GM19238 (cell line): ENCODE measurements at regions not wholly inside any gene's neighbourhood (a gene's known extent, or its start where the extent isn't known, plus 50 kb on each side); places are given as distances from the start of the nearest gene placed in this dataset.
"Not testable (repeated sequence)": the region's sequence is repeated elsewhere in the genome, so short reads cannot be mapped to it uniquely, and the experiment has no call there.

Source experiments
- DNase-seq: peaks from one replicate; pipeline ENCODE4 v3.0.0; 2011; ENCODE audit warnings: low spot score; ENCODE audit not compliant: insufficient read length

GRCh38 chr2:125353542-125353941, 1302.4 kb upstream of the GYPC start:
- DNase-seq: not testable (repeated sequence)

- no peak for DNase-seq
Measured at GRCh38 chr2:125364192-125364983, 1291.6 kb upstream of the GYPC start.

DNA sequence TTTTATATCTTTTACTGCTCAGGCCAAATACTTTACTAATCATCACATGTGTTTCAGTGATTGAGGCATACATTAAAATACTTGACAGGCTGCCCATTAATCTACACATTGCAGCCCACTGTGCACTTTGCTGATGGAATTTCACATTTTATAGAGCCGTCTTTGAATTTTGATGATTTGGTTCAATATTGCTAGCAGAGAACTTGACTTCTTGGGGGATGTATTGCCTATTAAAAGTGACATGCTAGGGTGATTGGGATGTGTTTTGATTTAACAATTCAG, 1291.0 kb upstream of the GYPC start:
- no peak for DNase-seq

DNA sequence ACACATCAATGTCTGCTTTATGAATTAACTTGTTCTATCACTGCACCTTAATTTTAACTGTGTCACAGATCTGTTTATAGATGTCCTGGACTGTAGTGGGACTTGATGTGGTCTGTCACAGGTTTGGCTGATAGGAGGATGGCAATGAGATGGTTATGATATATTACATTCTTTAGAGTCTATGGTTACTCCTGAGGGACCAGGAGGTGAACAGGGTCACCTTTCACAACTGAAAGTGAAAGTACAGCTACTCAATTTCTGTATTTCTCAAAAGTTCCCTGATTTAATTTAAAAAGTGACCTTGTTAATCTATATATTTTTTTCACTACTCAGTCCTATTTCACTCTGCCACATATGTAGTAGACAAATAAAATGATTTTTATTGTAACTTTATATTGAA, 1284.1 kb upstream of the GYPC start:
- no peak for DNase-seq

GRCh38 chr2:125373293-125373692, 1282.7 kb upstream of the GYPC start:
- DNase-seq: no peak

DNA sequence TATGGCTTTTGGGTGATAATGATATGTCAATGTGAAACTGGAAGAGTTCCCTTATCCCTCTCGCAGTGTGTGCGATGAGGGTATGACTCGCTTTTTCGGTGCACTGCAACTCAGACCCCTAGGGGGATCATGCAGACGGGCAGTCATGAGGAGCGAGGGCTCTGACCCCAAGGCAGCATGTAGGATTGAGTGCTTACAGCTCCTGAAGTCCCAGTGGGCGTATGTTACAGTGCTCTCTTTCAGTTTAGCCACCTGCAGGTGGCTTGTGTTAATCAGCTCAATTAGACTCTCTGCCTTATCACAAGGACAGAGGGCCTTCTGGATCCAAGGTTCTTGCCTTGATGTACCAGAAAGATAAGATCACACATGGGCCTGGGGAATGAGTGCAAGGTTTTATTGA, 1269.9 kb upstream of the GYPC start:
- no peak for DNase-seq

DNA sequence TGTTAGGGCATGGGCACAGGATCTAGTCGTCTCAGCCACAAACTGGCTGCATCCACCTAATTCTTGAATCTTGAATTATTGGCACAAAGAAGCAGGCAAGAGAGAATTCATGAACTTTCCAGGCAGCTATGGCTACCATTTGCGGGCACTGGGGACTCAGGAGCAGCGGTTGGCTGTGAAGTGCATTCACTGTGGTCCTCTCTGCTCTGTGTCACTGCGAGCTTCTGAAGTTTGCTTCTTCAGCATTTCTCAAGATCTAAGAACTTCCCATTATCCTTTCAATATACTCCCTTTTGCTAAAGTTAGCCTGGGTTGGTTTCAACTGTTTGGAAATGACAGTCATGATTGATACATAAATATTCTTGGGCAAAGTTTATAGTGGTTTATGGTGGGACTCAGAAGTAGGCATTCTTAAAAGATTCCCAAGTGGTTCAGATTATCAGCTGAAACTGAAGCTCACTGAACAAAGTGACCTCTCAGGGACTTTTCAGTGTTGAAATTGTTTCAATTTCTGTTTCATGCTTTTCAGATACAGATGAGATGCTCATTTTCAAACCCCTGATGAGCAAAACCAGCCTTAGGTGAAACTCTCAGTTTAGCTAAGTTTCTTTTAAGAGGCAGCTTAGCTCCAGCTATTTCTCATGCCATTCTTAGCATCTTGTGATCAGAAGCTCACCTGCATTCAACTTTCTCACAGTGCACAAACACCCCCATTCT, 1258.3 kb upstream of the GYPC start:
- DNase-seq: peak; percentile 7

GRCh38 chr2:125398738-125399524, 1257.0 kb upstream of the GYPC start:
- DNase-seq: no peak

DNA sequence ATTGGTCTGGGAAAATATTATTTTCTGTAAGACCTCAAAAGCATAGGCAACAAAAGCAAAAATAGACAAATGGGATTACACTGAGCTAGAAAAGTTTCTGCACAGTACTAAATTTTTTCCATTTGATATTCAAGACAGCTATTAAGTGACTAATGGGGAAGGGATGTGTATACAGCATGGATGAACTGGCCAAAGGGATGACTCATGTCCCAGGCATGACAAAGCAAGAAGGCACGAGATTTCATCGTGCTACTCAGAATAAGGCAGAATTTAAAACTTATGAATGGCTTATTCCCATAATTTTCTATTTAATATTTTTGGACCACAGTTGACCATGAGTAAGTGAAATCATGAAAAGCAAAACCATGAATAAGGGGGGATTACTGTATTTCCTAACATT, 1250.1 kb upstream of the GYPC start:
- DNase-seq: no peak

DNA sequence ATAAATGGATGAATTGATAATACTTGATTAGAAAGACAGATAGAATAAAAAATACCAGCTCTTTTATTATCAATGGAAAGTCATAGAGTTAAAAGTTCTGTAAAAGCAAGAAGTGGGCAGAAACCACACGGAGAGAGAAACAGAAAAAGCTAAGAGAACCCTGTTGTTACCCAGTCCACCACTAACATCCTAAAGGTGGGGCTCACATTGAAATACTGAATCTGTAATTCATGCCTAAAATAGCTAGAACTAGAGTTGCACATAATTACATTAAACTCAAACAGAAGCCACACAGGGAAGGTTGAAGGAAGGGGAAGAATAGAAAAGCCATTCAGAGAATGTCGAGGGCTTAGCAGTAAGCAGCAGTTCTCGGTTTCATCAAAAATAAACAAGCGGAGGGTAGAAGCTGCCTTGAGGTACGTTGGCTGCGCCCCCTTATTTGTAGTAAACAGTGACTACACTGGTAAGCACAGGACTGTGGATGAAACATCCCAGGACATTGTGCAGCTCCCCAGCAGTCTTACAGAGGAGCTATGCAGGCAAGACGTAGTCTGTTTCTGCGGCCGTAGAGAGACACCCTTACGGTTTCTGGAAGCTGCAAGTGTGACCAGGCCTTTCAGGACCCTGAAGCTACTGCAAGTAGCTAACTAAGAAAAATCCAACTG, 1247.0 kb upstream of the GYPC start:
- no peak for DNase-seq

DNA sequence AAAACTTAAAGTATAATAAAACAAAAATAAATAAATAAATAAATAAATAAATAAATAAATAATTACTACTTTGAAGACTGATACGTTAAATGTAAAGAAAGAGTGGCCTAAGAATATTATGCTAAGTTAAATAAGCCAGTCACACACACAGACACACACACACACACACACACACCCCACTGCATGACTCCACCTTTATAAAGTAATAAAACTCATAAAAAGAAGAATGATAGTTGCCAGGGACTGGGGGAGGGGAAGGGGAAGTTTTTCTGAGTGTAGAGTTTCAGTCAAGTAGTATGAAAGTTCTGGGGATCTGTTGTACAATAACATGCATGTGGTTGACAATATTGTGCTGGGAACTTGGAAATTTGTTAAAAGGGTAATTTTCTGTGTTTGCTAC, 1237.5 kb upstream of the GYPC start:
- no peak for DNase-seq

- not testable (repeated sequence) for DNase-seq
Measured at GRCh38 chr2:125422198-125422770, 1233.7 kb upstream of the GYPC start.

GRCh38 chr2:125424266-125424785, 1231.6 kb upstream of the GYPC start:
- DNase-seq: no peak

DNA sequence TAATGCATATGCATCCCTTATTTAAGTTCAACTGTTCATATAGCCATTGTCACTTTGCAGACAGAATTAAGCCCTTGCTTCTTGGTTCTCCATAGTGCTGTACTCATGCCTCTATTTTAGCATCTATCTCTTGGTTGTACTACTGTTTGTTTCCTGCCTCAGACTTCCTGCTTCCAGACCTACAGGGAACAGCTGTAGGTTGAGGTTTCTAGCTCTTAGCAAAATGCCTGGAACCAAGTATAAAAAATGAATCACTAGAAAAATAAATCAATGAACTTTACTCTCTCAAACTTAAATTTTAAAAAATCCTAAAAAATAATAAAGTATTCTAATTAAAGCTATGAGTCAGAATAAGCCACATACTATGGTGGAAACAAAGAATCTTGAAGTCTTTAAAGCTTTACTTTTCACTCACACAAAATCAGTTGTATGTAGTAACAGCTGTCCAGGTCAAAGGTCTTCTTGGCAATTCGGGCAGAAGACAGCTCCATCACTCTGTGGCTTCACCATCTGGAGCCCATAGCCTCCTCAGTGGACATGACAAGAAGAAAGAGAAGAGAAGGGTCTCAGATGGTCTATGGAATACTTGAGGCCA, 1228.1 kb upstream of the GYPC start:
- no peak for DNase-seq

GRCh38 chr2:125444106-125444505, 1211.9 kb upstream of the GYPC start:
- DNase-seq: no peak

DNA sequence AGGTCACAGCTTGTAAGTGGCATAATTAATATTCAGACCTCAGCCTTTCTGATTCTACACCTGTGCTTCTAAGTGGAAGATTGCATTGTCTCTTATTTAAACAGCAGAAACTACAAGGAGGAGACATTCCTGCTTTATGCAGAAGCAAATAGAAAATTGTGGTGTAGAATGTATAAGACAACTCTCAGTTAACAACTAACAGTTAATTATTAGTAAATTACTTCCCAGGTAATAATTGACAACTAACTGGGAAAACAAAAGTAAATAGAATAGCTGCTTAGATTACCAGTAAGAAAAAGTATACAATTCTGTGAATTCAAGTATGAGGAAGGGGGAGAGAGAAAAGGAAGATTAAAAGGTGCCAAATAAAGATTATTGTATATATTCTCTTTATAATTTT, 1210.5 kb upstream of the GYPC start:
- no peak for DNase-seq

GRCh38 chr2:125450092-125450491, 1205.9 kb upstream of the GYPC start:
- no peak for DNase-seq

GRCh38 chr2:125455110-125455509, 1200.8 kb upstream of the GYPC start:
- no peak for DNase-seq

DNA sequence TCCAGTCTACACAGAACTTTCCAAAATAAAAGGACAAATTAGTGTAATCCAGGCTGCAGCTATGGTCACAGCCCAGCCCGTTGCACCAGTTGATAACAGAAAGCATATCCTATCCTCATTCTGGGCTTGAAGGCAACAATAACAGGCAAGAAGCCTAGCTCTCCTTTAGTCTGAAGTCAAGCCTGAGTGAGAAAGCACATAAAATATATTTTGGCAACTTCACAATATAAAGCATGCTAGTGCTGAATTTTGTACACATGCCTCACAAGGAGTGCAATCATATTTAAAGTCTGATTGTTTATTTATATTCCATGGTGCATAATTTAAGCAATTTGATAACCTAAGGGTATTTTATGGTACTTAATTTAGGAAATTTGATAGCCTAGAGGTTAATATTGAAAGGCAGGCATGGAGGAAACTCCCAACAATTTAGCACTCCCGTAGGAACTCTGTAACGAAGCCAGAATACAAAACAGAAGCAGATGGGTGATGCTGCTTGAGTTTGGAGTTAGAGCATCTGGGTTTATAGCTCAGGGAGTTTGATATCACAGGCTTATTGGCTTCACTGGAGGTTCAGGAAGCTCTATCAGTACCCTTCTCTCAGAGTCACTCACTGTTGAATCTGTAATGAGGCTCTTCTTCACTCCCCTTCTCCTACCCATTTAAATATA, 1199.1 kb upstream of the GYPC start:
- no peak for DNase-seq

DNA sequence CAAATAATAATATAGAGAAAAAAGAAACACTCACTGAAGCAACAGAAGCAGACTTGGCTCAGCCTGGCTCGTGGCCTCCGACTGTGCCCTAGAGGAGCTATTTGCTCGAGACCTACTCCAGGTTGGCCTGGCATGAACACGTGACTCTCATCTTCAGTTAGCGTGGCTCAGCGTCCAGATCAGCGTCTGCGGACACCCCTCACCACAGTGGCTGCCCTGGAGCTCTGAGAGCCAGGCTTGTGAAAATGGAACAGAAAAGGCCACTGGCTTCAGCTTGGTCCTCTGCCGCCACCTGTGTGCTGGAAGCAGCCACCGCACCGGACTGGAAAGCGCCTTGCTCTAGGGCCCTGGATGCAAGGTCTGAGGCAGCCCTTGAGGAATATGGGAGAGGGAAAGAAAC, 1184.0 kb upstream of the GYPC start:
- peak; percentile 16 for DNase-seq
